HEK293 (cell line): ENCODE measurements at regions not wholly inside any gene's neighbourhood (a gene's known extent, or its start where the extent isn't known, plus 50 kb on each side); places are given as distances from the start of the nearest gene placed in this dataset.

Experiments
- CTCF ChIA-PET: fragments of 350-600 bp; formaldehyde crosslinking; extraction: SDS; loops from one replicate; lab custom pipeline; 2021; ENCODE audit warnings: antibody characterized with exemption; lab: Yijun Ruan, JAX
- POLR2A ChIA-PET: fragments of 300-600 bp; formaldehyde crosslinking; extraction: SDS; loops from one replicate; lab custom pipeline; 2020; ENCODE audit warnings: antibody characterized with exemption, inconsistent platforms; lab: Yijun Ruan, JAX
- H3K27ac ChIP-seq: fragments of 200-500 bp; sonication (Bioruptor generic); 2 replicates; pipeline ENCODE4 v1.5.1; 2014; ENCODE audit warnings: low read depth, low read length, control low read depth, inconsistent platforms; ENCODE audit errors: extremely low read depth
- H3K36me3 ChIP-seq, 2 experiments: fragments of 200-500 bp in 1 of 2; sonication (Bioruptor generic) in 1 of 2; 1 replicate in 1 of 2; 2 replicates in 1 of 2; pipeline ENCODE4 v1.5.1; 2014 to 2017; ENCODE audit warnings: inconsistent platforms in 2 of 2, low read length in 2 of 2; ENCODE audit not compliant: control insufficient read depth in 2 of 2, insufficient read depth in 1 of 2
- H3K4me1 ChIP-seq: fragments of 200-500 bp; sonication (Bioruptor generic); 2 replicates; pipeline ENCODE4 v1.5.1; 2014; ENCODE audit warnings: mild to moderate bottlenecking, low read length, inconsistent platforms; ENCODE audit not compliant: control insufficient read depth, insufficient read depth
- H3K4me3 ChIP-seq: 2 replicates; pipeline ENCODE4 v1.5.1; 2011; ENCODE audit warnings: low read depth, mild to moderate bottlenecking, control low read depth, low read length, moderate library complexity
- H3K9me3 ChIP-seq: fragments of 200-500 bp; sonication (Bioruptor generic); 2 replicates; pipeline ENCODE4 v1.5.1; 2014; ENCODE audit warnings: low read depth, low read length, inconsistent platforms; ENCODE audit not compliant: control insufficient read depth, insufficient read depth
- AEBP2 ChIP-seq: fragments of 450-650 bp; formaldehyde crosslinking; IDR thresholded peaks from 2 replicates; pipeline ENCODE4 v1.5.1; 2016; ENCODE audit warnings: missing biosample characterization, missing genetic modification characterization, borderline replicate concordance
- BCL6B ChIP-seq: fragments of 450-650 bp; formaldehyde crosslinking; IDR thresholded peaks from 2 replicates; pipeline ENCODE4 v1.5.1; 2017; ENCODE audit warnings: missing biosample characterization, missing genetic modification characterization
- CTCF ChIP-seq: fragments of 450-650 bp; formaldehyde crosslinking; IDR thresholded peaks from 2 replicates; pipeline ENCODE4 v1.5.1; 2016; ENCODE audit warnings: missing biosample characterization, missing genetic modification characterization
- OSR2 ChIP-seq: fragments of 450-650 bp; formaldehyde crosslinking; IDR thresholded peaks from 2 replicates; pipeline ENCODE4 v1.5.1; 2016; ENCODE audit warnings: missing biosample characterization, missing genetic modification characterization
- SCRT1 ChIP-seq: fragments of 450-650 bp; formaldehyde crosslinking; IDR thresholded peaks from 2 replicates; pipeline ENCODE4 v1.5.1; 2016; ENCODE audit warnings: missing biosample characterization, missing genetic modification characterization, borderline replicate concordance
- ZBTB21 ChIP-seq: fragments of 450-650 bp; formaldehyde crosslinking; IDR thresholded peaks from 2 replicates; pipeline ENCODE4 v1.5.1; 2017; ENCODE audit warnings: missing biosample characterization, missing genetic modification characterization
- ZBTB49 ChIP-seq: fragments of 450-650 bp; formaldehyde crosslinking; IDR thresholded peaks from 2 replicates; pipeline ENCODE4 v1.5.1; 2016; ENCODE audit warnings: missing biosample characterization, missing genetic modification characterization, low read depth
- ZFP41 ChIP-seq: fragments of 450-650 bp; formaldehyde crosslinking; IDR thresholded peaks from 2 replicates; pipeline ENCODE4 v1.5.1; 2016; ENCODE audit warnings: missing biosample characterization, missing genetic modification characterization, borderline replicate concordance
- ZNF169 ChIP-seq: fragments of 450-650 bp; formaldehyde crosslinking; IDR thresholded peaks from 2 replicates; pipeline ENCODE4 v1.5.1; 2016; ENCODE audit warnings: missing biosample characterization, missing genetic modification characterization
- ZNF221 ChIP-seq: fragments of 450-650 bp; formaldehyde crosslinking; IDR thresholded peaks from 2 replicates; pipeline ENCODE4 v1.5.1; 2017; ENCODE audit warnings: missing biosample characterization, missing genetic modification characterization, borderline replicate concordance
- ZNF239 ChIP-seq: fragments of 450-650 bp; formaldehyde crosslinking; IDR thresholded peaks from 2 replicates; pipeline ENCODE4 v1.5.1; 2016; ENCODE audit warnings: missing biosample characterization, missing genetic modification characterization
- ZNF280C ChIP-seq: fragments of 450-650 bp; formaldehyde crosslinking; IDR thresholded peaks from 2 replicates; pipeline ENCODE4 v1.5.1; 2016; ENCODE audit warnings: missing biosample characterization, missing genetic modification characterization
- ZNF302 ChIP-seq: fragments of 450-650 bp; formaldehyde crosslinking; IDR thresholded peaks from 2 replicates; pipeline ENCODE4 v1.5.1; 2016; ENCODE audit warnings: missing biosample characterization, missing genetic modification characterization, low read depth
- ZNF362 ChIP-seq: fragments of 450-650 bp; formaldehyde crosslinking; IDR thresholded peaks from 2 replicates; pipeline ENCODE4 v1.5.1; 2016; ENCODE audit warnings: missing biosample characterization, missing genetic modification characterization
- ZNF366 ChIP-seq: fragments of 450-650 bp; formaldehyde crosslinking; conservative IDR thresholded peaks from 2 replicates; pipeline ENCODE4 v1.5.1; 2016; ENCODE audit warnings: missing biosample characterization, missing genetic modification characterization
- ZNF394 ChIP-seq: fragments of 450-650 bp; formaldehyde crosslinking; IDR thresholded peaks from 2 replicates; pipeline ENCODE4 v1.5.1; 2016; ENCODE audit warnings: missing biosample characterization, missing genetic modification characterization, mild to moderate bottlenecking, moderate library complexity, borderline replicate concordance
- ZNF398 ChIP-seq: fragments of 450-650 bp; formaldehyde crosslinking; IDR thresholded peaks from 2 replicates; pipeline ENCODE4 v1.5.1; 2017; ENCODE audit warnings: missing biosample characterization, missing genetic modification characterization
- ZNF423 ChIP-seq: fragments of 450-650 bp; formaldehyde crosslinking; IDR thresholded peaks from 2 replicates; pipeline ENCODE4 v1.5.1; 2016; ENCODE audit warnings: missing biosample characterization, missing genetic modification characterization
- ZNF426 ChIP-seq: fragments of 450-650 bp; formaldehyde crosslinking; IDR thresholded peaks from 2 replicates; pipeline ENCODE4 v1.5.1; 2017; ENCODE audit warnings: missing biosample characterization, missing genetic modification characterization, mild to moderate bottlenecking, inconsistent platforms, moderate library complexity
- ZNF510 ChIP-seq: fragments of 450-650 bp; formaldehyde crosslinking; IDR thresholded peaks from 2 replicates; pipeline ENCODE4 v1.5.1; 2018; ENCODE audit warnings: mild to moderate bottlenecking, missing genetic modification characterization, missing biosample characterization; ENCODE audit not compliant: insufficient replicate concordance
- ZNF513 ChIP-seq: fragments of 450-650 bp; IDR thresholded peaks from 2 replicates; pipeline ENCODE4 v1.5.1; 2018; ENCODE audit warnings: missing biosample characterization, missing genetic modification characterization
- ZNF571 ChIP-seq: fragments of 450-650 bp; formaldehyde crosslinking; IDR thresholded peaks from 2 replicates; pipeline ENCODE4 v1.5.0; 2017; ENCODE audit warnings: missing biosample characterization, missing genetic modification characterization
- ZXDB ChIP-seq: fragments of 450-650 bp; formaldehyde crosslinking; IDR thresholded peaks from 2 replicates; pipeline ENCODE4 v1.5.1; 2016; ENCODE audit warnings: missing biosample characterization, missing genetic modification characterization

- no peak for TF ChIP-seq OSR2 (tag by site-specific recombination)
- no peak for TF ChIP-seq ZNF513 (tag by site-specific recombination)
- no peak for TF ChIP-seq ZFP41 (tag by site-specific recombination)
- no peak for TF ChIP-seq ZNF169 (tag by site-specific recombination)
- no peak for TF ChIP-seq CTCF (tag by site-specific recombination)
- no peak for TF ChIP-seq ZNF398
- TF ChIP-seq ZNF510 (tag by site-specific recombination) = no peak
- no peak for TF ChIP-seq ZNF239
- TF ChIP-seq ZNF362 (tag by site-specific recombination) = no peak
- TF ChIP-seq ZNF423 (tag by site-specific recombination) = no peak
- no peak for TF ChIP-seq ZNF280C
Measured at GRCh38 chr5:147051193-147051592, 172.6 kb upstream of the PPP2R2B start (continued).

- ChIA-PET POLR2A (no interaction called here), CTCF (interaction anchor here (1.0 kb wide), 1 partner anchor 45 kb away, joined by 5 read pairs; no protein-coding TSS in a partner anchor)
- no peaks in the 10 kb centered on the region for H3K9me3 ChIP-seq
- no peak overlapping the region for H3K4me3 ChIP-seq
- no peaks in the 10 kb centered on the region for H3K4me1 ChIP-seq
- H3K36me3 ChIP-seq = no peaks in the 10 kb centered on the region
- H3K27ac ChIP-seq = no peak overlapping the region
- no peak for TF ChIP-seq ZNF571 (tag by site-specific recombination)
- TF ChIP-seq ZXDB = no peak
- TF ChIP-seq AEBP2 = no peak
- no peak for TF ChIP-seq SCRT1 (tag by site-specific recombination)
- no peak for TF ChIP-seq ZNF302 (tag by site-specific recombination)
- TF ChIP-seq ZBTB21 (tag by site-specific recombination) = no peak
- TF ChIP-seq BCL6B (tag by site-specific recombination) = no peak
- TF ChIP-seq ZNF221 (tag by site-specific recombination) = no peak
- no peak for TF ChIP-seq ZBTB49 (tag by site-specific recombination)
- no peak for TF ChIP-seq ZNF426 (tag by site-specific recombination)
- TF ChIP-seq ZFP41 (tag by site-specific recombination) = no peak
- no peak for TF ChIP-seq ZNF366 (tag by site-specific recombination)
- TF ChIP-seq ZNF394 (tag by site-specific recombination) = no peak
Measured at GRCh38 chr5:147052519-147052918, 174.0 kb upstream of the PPP2R2B start.
